Endodermal cell (in vitro differentiated cells): ENCODE measurements at regions not wholly inside any gene's neighbourhood (a gene's known extent, or its start where the extent isn't known, plus 50 kb on each side); places are given as distances from the start of the nearest gene placed in this dataset.
"Not testable (repeated sequence)": the region's sequence is repeated elsewhere in the genome, so short reads cannot be mapped to it uniquely, and the experiment has no call there.

Source experiments
- DNase-seq: peaks from one replicate; pipeline ENCODE4 v3.0.0-alpha.2; 2017
- H3K27ac ChIP-seq: 2 replicates; pipeline ENCODE4 v1.5.1; 2013; ENCODE audit warnings: mild to moderate bottlenecking, low read depth, low read length, moderate library complexity
- H3K27me3 ChIP-seq: 2 replicates; pipeline ENCODE4 v1.6.1; 2013; ENCODE audit warnings: mild to moderate bottlenecking, low read length, moderate library complexity; ENCODE audit not compliant: insufficient read depth, control insufficient read depth, poor library complexity, severe bottlenecking
- H3K36me3 ChIP-seq: 2 replicates; pipeline ENCODE4 v1.7.0; 2013; ENCODE audit warnings: mild to moderate bottlenecking, low read length, moderate library complexity; ENCODE audit not compliant: control insufficient read depth, insufficient read depth
- H3K4me1 ChIP-seq: one replicate; pipeline ENCODE4 v1.7.0; 2013; ENCODE audit warnings: low read length; ENCODE audit not compliant: control insufficient read depth, insufficient read depth
- H3K4me3 ChIP-seq: 2 replicates; pipeline ENCODE4 v1.5.1; 2013; ENCODE audit warnings: mild to moderate bottlenecking, low read length, moderate library complexity
- H3K9ac ChIP-seq: 2 replicates; pipeline ENCODE4 v1.6.1; 2013; ENCODE audit warnings: mild to moderate bottlenecking, low read length, moderate library complexity; ENCODE audit not compliant: poor library complexity, severe bottlenecking; ENCODE audit errors: extremely low read depth
- H3K9me3 ChIP-seq: 2 replicates; pipeline ENCODE4 v1.6.1; 2013; ENCODE audit warnings: mild to moderate bottlenecking, low read length, moderate library complexity; ENCODE audit not compliant: control insufficient read depth
- H3K27ac Mint-ChIP-seq: 2 replicates; pipeline ENCODE4 v1.8.0; 2020; ENCODE audit warnings: mixed read lengths
- H3K27me3 Mint-ChIP-seq: 2 replicates; pipeline ENCODE4 v1.8.0; 2021; ENCODE audit warnings: mild to moderate bottlenecking, mixed read lengths; ENCODE audit not compliant: insufficient read depth
- H3K36me3 Mint-ChIP-seq: 2 replicates; pipeline ENCODE4 v1.8.0; 2020; ENCODE audit warnings: low read depth, mixed read lengths
- H3K4me1 Mint-ChIP-seq: 2 replicates; pipeline ENCODE4 v1.8.0; 2020; ENCODE audit warnings: mixed read lengths
- H3K4me3 Mint-ChIP-seq: 2 replicates; pipeline ENCODE4 v1.8.0; 2020; ENCODE audit warnings: mild to moderate bottlenecking, moderate library complexity, mixed read lengths
- H3K9me3 Mint-ChIP-seq: 2 replicates; pipeline ENCODE4 v1.8.0; 2020; ENCODE audit warnings: mild to moderate bottlenecking, mixed read lengths
- CTCF ChIP-seq: fragments of 200-600 bp; sonication (generic); conservative IDR thresholded peaks from 2 replicates; pipeline ENCODE4 v1.5.0; 2021; ENCODE audit warnings: antibody characterized with exemption, mild to moderate bottlenecking
- WGBS, 2 experiments: methylation state at CpG; one replicate each; pipeline versions ENCODE4 v1.1.5 to v1.1.7; 2013; ENCODE audit warnings: missing lambda C conversion rate in 2 of 2, mixed read lengths in 1 of 2; ENCODE audit not compliant: insufficient coverage in 1 of 2, insufficient read length in 1 of 2; 5-methylcytosine and 5-hydroxymethylcytosine counted together

GRCh38 chr13:64127856-64128255 lies 2712.2 kb upstream of the PCDH20 start:
- no peak for DNase-seq
- no peaks in the 10 kb centered on the region for H3K36me3 Mint-ChIP-seq
- no peak overlapping the region for H3K27ac Mint-ChIP-seq
- no peaks in the 10 kb centered on the region for H3K4me1 Mint-ChIP-seq
- Histone ChIP-seq H3K4me3 (no peak overlapping the region), H3K9ac (no peak overlapping the region), H3K36me3 (no peaks in the 10 kb centered on the region), H3K9me3 (no peaks in the 10 kb centered on the region), H3K27me3 (no peaks in the 10 kb centered on the region), H3K27ac (no peak overlapping the region), H3K4me1 (no peaks in the 10 kb centered on the region)
- no peaks in the 10 kb centered on the region for H3K9me3 Mint-ChIP-seq
- TF ChIP-seq CTCF: no peak
- no peak overlapping the region for H3K4me3 Mint-ChIP-seq
- no peaks in the 10 kb centered on the region for H3K27me3 Mint-ChIP-seq

GRCh38 chr13:64127192-64127591 lies 2711.5 kb upstream of the PCDH20 start:
- Histone ChIP-seq H3K27me3 (no peaks in the 10 kb centered on the region), H3K9ac (no peak overlapping the region), H3K9me3 (no peaks in the 10 kb centered on the region), H3K4me3 (no peak overlapping the region), H3K27ac (no peak overlapping the region), H3K4me1 (no peaks in the 10 kb centered on the region), H3K36me3 (no peaks in the 10 kb centered on the region)
- H3K36me3 Mint-ChIP-seq: no peaks in the 10 kb centered on the region
- H3K4me1 Mint-ChIP-seq: no peaks in the 10 kb centered on the region
- WGBS, 2 experiments: 94% methylated on average over 2 of the region's 2 CpGs; no CpG with 5 or more reads in 1 of the 2 experiments
- no peaks in the 10 kb centered on the region for H3K27me3 Mint-ChIP-seq
- H3K9me3 Mint-ChIP-seq: no peaks in the 10 kb centered on the region
- no peak for DNase-seq
- no peak overlapping the region for H3K4me3 Mint-ChIP-seq
- no peak for TF ChIP-seq CTCF
- H3K27ac Mint-ChIP-seq: no peak overlapping the region

- not testable (repeated sequence) for DNase-seq, H3K4me1 ChIP-seq, H3K4me1 Mint-ChIP-seq, H3K27me3 ChIP-seq, H3K9ac ChIP-seq, H3K27ac ChIP-seq, H3K4me3 Mint-ChIP-seq, H3K36me3 ChIP-seq, H3K4me3 ChIP-seq, H3K36me3 Mint-ChIP-seq, H3K27me3 Mint-ChIP-seq, H3K9me3 ChIP-seq, H3K27ac Mint-ChIP-seq
- peaks cover 23% of the 10 kb centered on the region for H3K9me3 Mint-ChIP-seq
- WGBS, 2 experiments: 90 to 91% methylated on average over 11 to 15 of the region's 16 CpGs
Observed at GRCh38 chr13:64121023-64121709, 2705.5 kb upstream of the PCDH20 start.

GRCh38 chr13:64099994-64100393 lies 2684.3 kb upstream of the PCDH20 start:
- no peaks in the 10 kb centered on the region for H3K9me3 Mint-ChIP-seq
- TF ChIP-seq CTCF: no peak
- H3K27ac Mint-ChIP-seq: no peak overlapping the region
- H3K36me3 Mint-ChIP-seq: no peaks in the 10 kb centered on the region
- Histone ChIP-seq H3K4me1 (no peaks in the 10 kb centered on the region), H3K9ac (no peak overlapping the region), H3K27me3 (no peaks in the 10 kb centered on the region), H3K36me3 (no peaks in the 10 kb centered on the region), H3K27ac (no peak overlapping the region), H3K9me3 (no peaks in the 10 kb centered on the region), H3K4me3 (no peak overlapping the region)
- H3K4me1 Mint-ChIP-seq: no peaks in the 10 kb centered on the region
- DNase-seq: no peak
- no peak overlapping the region for H3K4me3 Mint-ChIP-seq
- 64 to 91% methylated on average over 1 to 2 of the region's 2 CpGs for WGBS, 2 experiments
- no peaks in the 10 kb centered on the region for H3K27me3 Mint-ChIP-seq
